ENCODE measurements at regions not wholly inside any gene's neighbourhood (a gene's known extent, or its start where the extent isn't known, plus 50 kb on each side); places are given as distances from the start of the nearest gene placed in this dataset.

DNA sequence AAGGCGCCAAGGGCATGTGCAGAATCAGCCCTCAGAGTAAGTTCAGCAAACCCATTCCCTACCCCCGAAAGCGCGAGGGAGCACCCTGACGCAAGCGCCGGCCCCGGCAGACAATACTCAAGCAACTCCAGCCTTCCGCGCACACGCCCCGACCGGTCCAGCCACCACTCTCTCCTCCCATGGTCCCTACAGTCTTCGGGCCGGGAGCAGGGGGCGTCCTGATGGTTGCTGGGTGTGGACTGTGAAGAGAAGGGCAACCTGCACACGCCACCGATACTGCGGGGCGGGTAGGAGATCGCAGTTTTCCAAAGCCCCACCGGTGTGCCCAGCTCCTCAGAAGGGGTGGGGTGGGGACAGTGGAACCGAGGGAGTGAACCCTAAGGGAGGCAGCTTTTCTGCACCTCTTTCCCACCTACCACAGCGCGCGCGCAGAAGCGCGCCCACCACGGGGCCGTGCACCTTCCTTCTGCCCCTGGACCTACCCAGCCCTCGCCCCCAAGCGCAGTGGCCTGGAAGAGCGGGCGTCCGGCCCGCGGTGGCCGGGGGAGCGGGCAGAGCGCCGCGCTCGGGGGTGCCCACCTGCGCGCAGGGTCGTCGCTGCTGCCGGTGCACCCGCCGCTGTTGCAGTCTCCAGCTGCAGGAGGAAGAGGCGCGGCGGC is 650.2 kb upstream of the DIPK2B start (continued):
- no peak for TF ChIP-seq PAXIP1 (CRISPR knock-in tag; conservative IDR thresholded peaks at IDR 0.05)
- TF ChIP-seq SRY (CRISPR knock-in tag; IDR thresholded peaks at IDR 0.05) = no peak
- TF ChIP-seq POGK (CRISPR knock-in tag; conservative IDR thresholded peaks at IDR 0.05) = peak; percentile 25; the same call in 1 of the 2 replicates
- no peak for TF ChIP-seq CBX1 (IDR thresholded peaks at IDR 0.05; ENCODE audit: low read depth)
- no peak for TF ChIP-seq ZC3H4 (CRISPR knock-in tag; IDR thresholded peaks at IDR 0.05; ENCODE audit: borderline replicate concordance)
- TF ChIP-seq ZNF703 (CRISPR knock-in tag; IDR thresholded peaks at IDR 0.05; ENCODE audit: borderline replicate concordance) = no peak
- TF ChIP-seq HOXA3 (CRISPR knock-in tag; IDR thresholded peaks at IDR 0.05) = peak; percentile 18; the same call in 1 of the 2 replicates
- no peak for TF ChIP-seq ZNF563 (CRISPR knock-in tag; IDR thresholded peaks at IDR 0.05)
- TF ChIP-seq HNRNPK (IDR thresholded peaks at IDR 0.05; ENCODE audit: low read depth, low read length, poor library complexity, severe bottlenecking) = no peak
- TF ChIP-seq ZNF678 (CRISPR knock-in tag; IDR thresholded peaks at IDR 0.05) = no peak
- TF ChIP-seq, protein P1, sequence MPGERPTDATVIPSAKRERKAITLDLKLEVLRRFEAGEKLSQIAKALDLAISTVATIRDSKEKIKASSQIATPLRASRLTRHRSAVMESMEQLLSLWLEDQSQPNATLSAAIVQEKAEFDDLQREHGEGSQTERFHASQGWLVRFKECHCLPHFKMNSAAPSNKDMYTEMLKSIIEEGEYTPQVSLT (CRISPR knock-in tag; IDR thresholded peaks at IDR 0.05; ENCODE audit: borderline replicate concordance, low read depth) = no peak
- TF ChIP-seq ZBTB37 (CRISPR knock-in tag; IDR thresholded peaks at IDR 0.05) = no peak
- no peak for TF ChIP-seq ZNF784 (CRISPR knock-in tag; IDR thresholded peaks at IDR 0.05; ENCODE audit: borderline replicate concordance)
- TF ChIP-seq FOSL2 (CRISPR knock-in tag; IDR thresholded peaks at IDR 0.05) = no peak
- TF ChIP-seq MYC (CRISPR knock-in tag; IDR thresholded peaks at IDR 0.05; ENCODE audit: borderline replicate concordance) = peak; percentile 35; the same call in 1 of the 2 replicates
